HG02798 (cell line): ENCODE measurements at regions not wholly inside any gene's neighbourhood (a gene's known extent, or its start where the extent isn't known, plus 50 kb on each side); places are given as distances from the start of the nearest gene placed in this dataset.
"Not testable (repeated sequence)": the region's sequence is repeated elsewhere in the genome, so short reads cannot be mapped to it uniquely, and the experiment has no call there.

Source experiments
- ATAC-seq: cut with Tn5 transposase; IDR thresholded peaks from one replicate; pipeline ENCODE4 v1.9.1; 2021; ENCODE audit warnings: mild to moderate bottlenecking; ENCODE audit not compliant: unreplicated experiment, poor library complexity

DNA sequence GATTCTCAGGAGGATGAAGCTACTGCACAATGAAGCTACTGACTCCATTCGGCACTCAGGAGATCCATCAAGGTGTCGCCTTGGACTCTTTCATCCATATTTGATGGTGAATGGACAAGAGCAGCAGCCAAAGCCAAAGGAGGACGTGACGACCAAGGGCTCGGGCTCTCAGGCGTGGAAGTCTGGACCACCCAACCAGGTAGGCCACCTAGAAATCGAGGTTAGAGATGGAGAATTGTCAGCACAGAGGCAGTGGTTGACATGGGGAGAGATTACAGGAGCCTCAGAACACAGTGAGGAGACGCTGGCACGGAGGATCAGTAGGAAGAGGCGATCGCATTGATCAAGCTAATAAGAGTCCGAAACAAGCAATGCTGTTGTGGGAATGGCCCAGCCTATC lies 240.5 kb upstream of the ID2 start:
- no peak for ATAC-seq

DNA sequence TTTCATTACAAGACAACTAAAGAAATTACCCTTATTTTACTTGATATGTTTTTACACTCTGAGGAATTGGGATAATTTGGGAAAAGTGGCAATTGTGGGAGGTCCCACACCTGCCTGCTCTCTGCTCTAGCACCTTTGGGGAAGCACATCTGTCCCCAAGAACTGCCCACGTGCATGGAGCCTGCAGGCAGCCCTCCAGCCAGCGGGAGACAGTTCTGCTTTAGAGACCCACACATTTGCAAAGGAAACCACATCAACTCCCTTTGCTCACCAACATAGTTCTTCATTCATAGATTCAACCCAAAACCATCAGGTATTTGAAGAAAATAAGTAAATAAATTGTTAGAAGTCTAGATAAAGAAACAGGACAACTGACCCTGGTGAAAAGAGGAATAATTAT lies 239.9 kb upstream of the ID2 start:
- peak; percentile 89 for ATAC-seq

DNA sequence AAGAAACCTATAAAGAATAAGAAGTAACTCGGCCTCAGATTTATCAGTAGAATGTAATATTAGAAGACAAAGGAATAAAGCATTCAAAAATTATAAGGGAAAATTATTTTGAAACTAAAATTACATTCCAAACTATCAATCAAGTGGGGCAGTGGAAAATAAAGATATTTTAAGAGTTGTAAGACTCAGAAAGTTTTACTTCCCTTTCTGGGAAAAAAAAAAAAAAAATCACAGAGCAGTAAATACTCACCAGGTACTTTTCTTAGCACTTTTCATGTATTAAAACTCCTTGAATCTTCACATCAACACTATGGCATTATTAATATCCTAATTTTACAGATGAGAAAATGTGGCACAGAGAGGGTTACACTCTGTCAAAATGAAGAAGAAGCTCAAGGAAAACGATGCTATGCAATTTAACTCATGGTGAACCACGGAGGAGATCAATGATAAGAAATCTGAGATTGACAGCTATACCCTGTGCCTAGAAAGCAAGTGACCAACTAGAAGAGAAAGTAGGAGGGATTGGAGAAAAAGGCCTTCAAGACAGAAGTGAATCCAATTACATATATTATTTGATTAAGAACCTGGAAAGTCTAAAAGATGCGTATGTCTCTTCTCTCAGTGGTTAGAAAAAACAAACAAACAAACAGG lies 238.9 kb upstream of the ID2 start:
- ATAC-seq = no peak

DNA sequence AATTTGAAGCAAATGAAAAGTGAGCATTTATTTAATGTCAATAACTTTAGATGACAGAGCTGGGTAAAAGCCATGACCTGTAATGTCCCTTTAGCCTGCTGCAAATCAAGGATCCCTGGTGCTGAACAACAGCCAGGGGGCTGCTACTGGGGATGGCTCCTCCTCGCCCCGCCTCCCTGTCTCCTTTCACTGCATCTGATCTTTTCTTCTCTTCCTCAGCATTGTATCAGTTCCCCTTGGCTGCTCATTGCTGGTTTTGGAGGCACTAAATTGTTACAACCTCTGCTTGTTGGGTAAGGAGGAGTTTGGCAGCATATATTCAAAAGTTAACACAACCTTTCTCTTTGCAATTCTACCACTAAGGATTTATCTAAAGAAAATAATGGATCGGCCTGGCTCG lies 236.3 kb upstream of the ID2 start:
- ATAC-seq = no peak

DNA sequence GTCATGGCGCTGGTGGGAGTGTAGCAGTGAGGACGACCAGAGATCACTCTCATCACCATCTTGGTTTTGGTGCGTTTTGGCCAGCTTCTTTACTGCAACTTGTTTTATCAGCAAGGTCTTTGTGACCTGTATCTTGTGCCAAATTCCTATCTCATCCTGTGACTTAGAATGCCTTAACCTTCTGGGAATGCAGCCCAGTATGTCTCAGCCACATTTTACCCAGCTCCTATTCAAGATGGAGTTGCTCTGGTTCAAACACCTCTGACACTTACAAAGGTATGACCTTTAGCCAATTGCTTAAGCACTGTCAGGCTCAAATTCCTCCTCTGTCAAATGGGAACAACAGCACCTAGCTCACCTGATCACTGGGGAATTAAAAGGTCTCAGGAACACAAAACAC lies 235.1 kb upstream of the ID2 start:
- ATAC-seq = not testable (repeated sequence)

DNA sequence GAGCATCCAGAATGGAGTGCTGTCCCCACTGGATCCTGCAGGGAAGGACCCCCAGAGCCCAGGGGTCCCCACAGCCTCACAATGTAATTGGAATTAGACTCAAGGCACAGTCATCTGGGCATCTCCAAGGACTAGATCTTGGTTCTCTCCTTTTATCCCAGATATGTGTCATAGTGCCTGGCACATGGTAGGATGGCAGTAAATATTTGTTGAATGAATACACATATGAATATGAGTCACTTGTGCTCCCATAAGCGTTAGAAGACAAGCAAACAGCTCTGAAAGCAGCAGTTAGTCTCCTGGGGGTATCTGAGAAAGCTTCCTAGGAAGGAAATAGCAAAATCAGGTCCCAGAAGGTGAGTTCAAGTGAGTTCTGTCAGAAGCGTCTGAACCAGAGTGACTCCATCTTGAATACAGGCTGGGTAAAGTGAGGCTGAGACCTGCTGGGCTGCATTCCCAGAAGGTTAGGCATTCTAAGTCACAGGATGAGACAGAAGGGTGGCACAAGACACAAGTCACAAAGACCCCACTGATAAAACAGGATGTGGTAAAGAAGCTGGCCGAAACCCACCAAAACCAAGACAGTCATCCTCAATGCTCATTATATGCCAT lies 234.1 kb upstream of the ID2 start:
- no peak for ATAC-seq

DNA sequence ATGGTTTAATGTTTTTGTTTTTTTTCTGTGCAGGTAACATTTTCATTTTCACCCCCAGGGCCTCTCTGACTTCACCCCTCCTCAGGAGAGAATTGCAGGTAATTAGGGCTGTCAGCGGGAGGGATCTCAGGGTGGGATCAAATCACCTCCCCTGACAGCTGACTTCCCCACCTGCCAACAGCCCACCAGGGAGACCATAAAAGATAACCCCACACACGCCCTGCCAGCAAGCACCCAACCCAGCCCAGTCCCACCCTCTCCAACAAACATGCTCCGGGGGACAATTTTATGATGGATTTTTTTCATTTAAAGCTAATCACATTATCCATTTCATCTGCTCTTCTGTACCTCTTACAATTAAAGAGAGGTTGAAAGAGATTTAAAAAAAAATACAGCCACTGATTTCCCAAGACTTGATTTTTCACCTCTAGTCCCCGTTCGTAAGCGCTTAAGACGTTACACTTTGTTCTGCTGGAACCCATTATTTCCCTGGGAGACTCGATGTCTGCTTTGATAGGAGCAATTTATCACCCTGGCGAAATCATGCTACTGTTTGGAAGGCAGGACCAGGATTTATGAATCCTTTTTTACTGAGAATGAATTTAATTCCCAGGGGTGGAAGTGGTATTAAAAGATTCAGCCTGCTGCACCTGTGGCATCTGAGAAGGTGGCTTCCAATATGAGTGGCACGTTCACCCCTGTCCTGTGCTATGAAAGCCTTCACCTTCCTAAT lies 232.9 kb upstream of the ID2 start:
- no peak for ATAC-seq

DNA sequence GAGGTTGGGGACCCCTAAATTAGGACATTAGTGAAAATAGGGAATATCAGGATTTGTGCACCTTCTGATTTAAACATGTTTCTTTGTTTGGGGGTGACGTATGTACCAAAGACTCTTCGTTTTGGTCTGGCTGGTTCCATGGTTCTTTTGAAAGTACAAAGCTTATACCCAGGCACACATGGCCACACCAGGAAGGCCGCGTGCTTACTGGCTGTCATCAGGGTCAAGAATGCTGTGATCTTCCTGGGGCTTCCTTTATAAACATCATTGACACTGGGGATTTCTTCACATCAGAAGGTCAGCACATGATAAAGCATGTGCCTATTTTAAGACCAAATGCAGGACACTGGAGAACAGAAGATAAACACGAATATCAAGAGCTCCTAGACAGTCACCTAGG lies 230.6 kb upstream of the ID2 start:
- ATAC-seq = no peak

DNA sequence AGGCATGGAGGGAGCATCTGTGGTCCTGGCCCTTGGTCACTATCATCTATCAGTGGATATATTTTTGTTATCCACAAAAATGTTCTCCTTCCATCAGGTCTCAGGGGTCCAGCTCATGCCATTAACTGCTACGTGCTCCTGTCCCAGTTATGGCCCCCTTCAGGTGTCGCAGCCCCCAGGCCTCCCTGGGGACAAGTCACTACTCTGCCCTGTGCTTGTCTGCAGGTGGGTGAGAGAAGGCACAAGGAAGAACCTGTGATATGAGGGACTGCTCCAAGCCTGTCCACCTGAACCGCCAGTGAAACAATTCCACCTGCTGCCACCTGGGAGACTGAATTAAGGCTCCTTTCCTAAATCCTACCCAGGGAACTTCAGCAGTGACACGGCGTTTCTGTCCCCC lies 229.6 kb upstream of the ID2 start:
- ATAC-seq = no peak

DNA sequence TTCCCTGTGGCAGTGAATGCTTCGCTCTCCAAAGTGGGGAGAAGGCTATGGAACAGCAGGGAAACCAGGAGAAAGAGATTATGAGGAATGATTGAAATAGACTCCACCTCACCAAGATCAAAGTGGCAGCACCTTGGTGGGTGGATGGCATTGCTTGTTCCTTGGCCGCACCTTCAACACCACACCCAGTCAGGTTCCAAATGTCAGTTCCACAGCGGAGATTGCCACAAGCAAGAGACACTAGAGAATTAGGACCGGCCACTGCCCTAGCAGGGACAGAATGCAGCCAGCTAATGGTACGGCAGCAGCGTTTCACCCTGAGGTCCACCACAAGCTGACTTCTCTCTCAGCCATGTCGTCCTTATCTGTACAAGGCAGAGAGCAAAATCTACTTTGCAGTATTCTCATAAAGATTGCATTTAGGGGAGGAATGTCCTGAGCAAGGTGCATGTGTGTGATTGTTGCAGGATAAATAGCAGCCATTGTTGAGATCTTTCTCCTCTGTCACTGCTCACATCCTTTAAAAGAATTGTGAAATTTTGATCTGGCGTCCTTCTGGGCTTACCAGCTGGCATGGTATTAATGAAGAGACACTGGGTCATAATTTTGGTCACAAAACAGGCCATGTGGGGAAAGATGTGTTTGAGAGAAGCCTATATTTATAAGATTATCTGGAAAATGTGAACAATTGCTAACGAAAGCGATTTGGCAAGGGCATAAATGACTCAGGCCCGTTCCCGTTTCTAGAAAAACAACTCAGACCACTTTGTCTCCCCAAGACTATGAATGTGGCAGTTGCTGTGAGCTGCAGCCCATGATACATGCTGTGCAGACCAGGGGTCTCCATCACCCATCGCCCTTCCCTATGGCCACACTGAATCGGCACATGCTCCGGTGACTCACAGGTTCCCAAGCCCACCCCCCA lies 228.6 kb upstream of the ID2 start:
- no peak for ATAC-seq

DNA sequence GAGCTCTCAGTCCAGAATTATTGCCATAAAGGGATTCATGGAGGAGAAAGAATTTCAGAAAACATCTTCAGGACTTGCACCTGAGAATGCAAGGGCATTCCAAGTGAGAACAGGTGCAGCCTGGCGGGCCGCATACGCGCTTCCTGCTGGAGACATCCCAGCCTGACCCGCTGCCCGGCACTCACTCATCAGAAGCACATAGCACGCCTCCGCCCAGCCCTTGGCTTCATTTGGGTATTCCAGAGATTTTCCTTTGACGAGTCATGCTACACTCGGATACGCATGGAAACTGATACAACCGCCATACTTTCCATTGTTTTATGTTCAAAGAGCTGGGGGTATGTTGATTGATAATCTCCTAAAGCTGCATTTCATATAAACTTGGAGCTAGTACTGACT lies 228.0 kb upstream of the ID2 start:
- no peak for ATAC-seq

DNA sequence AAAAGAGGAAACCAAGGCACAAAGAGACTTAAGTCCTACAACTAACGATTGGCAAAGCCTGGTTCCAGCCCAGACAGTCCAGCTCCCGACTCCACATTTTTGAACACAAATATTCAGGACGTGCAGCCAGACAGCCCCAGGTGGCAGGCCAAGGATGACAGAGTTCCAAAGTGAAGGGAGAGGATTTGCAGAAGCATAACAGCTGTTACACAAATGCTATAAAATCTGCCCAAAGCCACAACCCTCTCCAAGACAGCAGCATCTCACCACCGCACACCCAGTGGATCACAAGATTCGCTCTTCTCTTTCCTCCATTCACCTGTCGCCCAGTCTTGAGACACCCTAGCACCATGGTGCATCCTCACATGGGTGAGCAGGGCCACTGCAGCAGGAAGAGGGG lies 227.1 kb upstream of the ID2 start:
- ATAC-seq = no peak

DNA sequence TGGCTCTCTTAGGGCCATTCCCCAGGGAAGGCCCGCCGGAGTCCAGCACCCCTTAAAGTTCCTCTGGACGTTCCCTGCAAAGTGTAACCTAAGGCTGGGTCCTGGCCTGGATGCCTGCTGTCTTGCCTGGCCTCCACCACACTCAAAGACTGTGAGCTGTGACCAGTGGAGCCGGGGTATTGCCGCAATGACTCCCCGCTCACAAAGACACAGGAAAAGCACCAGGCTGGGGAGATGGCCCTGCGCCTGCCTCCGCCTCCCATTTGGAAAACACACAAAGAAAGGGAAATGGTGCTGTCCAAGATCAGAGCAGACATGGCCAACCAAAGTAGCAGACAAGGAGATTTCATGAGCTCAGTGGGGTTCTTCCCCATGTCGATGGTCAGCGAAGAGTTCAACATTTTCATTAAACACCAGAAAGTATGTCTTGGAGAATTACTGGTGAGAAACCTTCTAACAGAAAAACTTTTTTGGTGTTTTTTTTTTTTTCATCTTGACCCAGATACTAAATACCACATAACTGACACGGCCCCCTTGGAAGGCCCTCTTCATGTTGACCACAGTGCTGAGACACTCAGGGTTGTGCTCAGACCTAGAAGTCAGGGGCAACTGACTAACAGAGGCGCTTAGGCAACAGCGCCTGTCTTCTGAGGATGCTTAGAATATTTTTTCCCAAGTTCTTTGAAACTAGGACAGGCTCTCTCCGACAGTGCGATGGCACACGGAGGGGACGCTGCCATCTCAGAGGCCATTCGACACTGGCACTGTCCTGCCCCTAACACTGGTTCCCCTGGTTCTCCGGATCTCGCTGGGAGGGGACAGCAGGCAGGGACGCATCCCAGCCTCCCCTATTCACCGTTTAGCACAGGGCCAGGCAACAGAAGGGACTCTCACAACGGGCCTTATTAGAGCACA lies 226.4 kb upstream of the ID2 start:
- ATAC-seq = no peak

DNA sequence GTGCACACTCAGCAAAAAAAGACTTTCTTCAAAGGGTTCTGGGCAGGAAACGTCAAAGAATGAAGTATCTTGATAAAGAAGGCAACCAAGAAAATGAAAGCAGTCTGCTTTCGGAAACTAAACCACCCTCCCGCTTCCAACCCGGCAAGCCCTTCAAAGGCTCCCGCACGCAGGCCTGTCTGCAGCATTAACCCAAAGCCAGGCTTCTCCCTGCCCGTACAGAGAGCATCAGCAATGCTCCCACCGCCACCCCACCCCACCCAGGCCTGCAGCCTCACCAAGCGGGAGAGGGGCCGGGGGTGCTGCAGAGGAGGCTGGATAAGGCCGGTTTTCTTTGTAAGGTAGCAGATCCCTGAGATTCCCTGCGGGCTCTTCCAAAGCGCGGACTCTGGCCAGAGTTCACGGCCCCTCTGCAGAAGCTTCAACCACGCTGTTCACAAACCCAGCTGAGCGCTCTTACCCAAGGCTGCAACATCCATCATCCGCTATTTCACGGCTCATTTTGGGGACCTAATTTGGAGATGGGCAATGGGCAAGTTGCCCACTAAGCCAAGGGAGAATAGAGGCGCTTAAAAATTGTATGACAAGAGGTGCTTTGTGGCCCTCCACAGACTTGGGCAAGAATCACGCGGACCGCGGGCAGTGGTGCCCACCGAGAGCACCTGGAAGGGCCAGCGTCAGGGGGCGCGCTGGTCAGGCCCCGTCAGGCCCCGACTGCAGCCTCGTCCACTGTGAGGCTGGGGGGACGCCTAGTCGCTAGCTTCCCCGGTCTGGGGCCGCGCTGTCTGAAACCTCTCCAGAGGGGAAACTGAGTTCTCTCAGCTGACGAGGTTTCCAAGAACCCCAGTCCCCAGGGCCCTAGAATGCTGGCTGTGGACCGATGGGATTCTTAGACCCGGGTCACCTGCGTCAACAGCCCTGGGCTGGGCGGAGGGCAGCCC lies 225.4 kb upstream of the ID2 start:
- no peak for ATAC-seq

DNA sequence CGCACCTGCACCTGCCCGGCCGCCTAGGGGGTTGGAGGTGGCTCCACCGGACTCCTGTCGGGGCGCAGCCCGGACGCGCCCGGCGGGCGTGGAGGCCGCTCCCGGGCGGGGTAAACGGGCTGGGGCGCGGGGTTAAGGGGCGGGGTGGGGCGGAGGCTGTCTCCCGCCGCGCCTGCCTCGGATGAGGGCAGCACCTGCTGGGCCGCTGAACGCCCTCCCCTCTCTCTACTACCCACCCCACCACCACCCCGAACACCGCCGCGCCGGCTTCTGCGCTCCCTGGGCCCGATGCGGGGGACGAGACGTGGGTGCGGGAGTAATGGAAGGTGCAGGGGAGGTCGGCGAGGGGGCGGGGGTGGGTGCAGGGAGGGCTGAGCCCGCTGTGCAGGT lies 224.8 kb upstream of the ID2 start:
- ATAC-seq = no peak

DNA sequence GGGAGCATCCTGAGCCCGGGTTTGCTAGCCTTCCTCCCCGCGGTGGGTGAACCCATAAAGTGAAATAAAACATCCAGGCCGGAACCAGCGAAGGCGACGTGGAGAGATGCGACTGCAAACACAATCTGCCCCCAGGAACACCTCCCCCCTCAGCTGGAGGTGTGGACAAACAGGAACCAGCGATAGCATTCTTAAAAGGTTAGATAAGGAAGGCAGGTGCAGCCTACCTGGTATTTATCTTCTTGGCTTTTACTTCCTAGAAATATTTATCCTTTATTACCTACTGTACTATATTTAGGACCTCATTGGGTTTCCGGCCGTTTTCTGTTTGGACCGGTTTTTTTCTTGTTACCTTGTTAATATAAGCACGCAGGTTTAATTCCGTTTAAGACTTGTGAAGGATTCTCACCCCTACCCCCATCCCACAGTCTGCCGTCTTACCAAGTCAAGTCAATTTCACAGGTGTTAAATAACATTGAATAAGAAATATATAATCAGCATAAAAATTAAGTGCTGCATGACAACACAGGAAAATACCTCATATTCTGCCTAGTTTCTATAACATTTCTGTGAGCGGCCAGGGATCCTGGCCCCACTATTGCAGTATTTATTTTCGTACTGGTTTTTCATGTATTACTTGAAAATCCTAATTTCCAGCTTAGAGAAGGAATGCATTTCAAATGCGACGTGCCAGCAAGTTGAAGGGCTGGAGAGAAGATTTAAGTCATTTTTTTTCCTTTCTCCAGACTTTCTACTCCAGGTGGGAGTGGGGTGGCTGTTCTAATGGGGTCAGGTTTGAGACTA lies 224.0 kb upstream of the ID2 start:
- no peak for ATAC-seq

DNA sequence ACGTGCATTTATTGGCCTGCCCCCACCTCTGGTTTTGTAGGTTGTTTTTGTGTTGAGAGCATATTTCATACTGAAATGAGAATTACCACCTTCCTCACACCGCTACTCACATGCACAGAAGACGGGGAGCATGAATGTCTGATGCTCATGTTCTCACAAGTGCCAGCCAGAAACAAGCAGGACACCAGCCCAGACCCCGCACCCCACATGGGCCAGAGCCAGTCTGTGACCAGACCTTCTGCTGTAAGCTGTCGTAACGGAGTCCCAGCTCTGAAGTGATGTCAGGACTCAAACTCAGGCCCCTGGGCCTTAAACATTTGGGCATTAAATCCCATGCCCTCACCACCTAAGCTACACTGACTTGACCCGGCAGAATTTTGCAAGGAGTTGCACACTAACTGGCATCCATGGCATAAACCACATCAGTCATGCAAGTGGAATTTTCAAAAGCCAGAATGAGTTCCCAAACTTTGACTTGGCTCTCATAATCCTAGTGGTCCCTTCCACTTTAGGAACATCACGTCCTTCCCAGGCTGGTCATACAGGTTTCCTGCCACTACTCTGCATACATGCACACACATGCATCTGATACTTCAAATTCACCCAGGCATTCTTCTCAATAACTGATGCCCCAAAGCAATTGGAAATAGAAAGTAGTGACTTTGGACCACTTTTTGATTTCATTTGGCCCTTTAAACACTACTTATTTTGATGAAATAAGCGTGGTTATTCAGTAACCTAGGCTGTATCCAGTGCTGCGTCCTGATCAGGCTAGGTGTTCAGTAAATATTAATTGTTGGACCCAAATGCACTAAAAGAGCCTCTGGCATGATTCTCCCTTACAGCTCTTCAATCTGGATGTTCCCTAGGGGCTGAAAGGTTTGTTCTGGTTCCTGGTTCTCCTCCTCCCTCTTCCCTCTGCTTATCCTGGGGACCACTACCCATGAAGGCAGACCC lies 223.1 kb upstream of the ID2 start:
- no peak for ATAC-seq
